HEK293 (cell line): ENCODE measurements at regions not wholly inside any gene's neighbourhood (a gene's known extent, or its start where the extent isn't known, plus 50 kb on each side); places are given as distances from the start of the nearest gene placed in this dataset.

Experiments
- CTCF ChIA-PET: fragments of 350-600 bp; formaldehyde crosslinking; extraction: SDS; loops from one replicate; lab custom pipeline; 2021; ENCODE audit warnings: antibody characterized with exemption; lab: Yijun Ruan, JAX
- POLR2A ChIA-PET: fragments of 300-600 bp; formaldehyde crosslinking; extraction: SDS; loops from one replicate; lab custom pipeline; 2020; ENCODE audit warnings: antibody characterized with exemption, inconsistent platforms; lab: Yijun Ruan, JAX
- H3K27ac ChIP-seq: fragments of 200-500 bp; sonication (Bioruptor generic); 2 replicates; pipeline ENCODE4 v1.5.1; 2014; ENCODE audit warnings: low read depth, low read length, control low read depth, inconsistent platforms; ENCODE audit errors: extremely low read depth
- H3K36me3 ChIP-seq, 2 experiments: fragments of 200-500 bp in 1 of 2; sonication (Bioruptor generic) in 1 of 2; 1 replicate in 1 of 2; 2 replicates in 1 of 2; pipeline ENCODE4 v1.5.1; 2014 to 2017; ENCODE audit warnings: inconsistent platforms in 2 of 2, low read length in 2 of 2; ENCODE audit not compliant: control insufficient read depth in 2 of 2, insufficient read depth in 1 of 2
- H3K4me1 ChIP-seq: fragments of 200-500 bp; sonication (Bioruptor generic); 2 replicates; pipeline ENCODE4 v1.5.1; 2014; ENCODE audit warnings: mild to moderate bottlenecking, low read length, inconsistent platforms; ENCODE audit not compliant: control insufficient read depth, insufficient read depth
- H3K4me3 ChIP-seq: 2 replicates; pipeline ENCODE4 v1.5.1; 2011; ENCODE audit warnings: low read depth, mild to moderate bottlenecking, control low read depth, low read length, moderate library complexity
- H3K9me3 ChIP-seq: fragments of 200-500 bp; sonication (Bioruptor generic); 2 replicates; pipeline ENCODE4 v1.5.1; 2014; ENCODE audit warnings: low read depth, low read length, inconsistent platforms; ENCODE audit not compliant: control insufficient read depth, insufficient read depth
- KLF9 ChIP-seq: fragments of 450-650 bp; formaldehyde crosslinking; IDR thresholded peaks from 2 replicates; pipeline ENCODE4 v1.5.1; 2016; ENCODE audit warnings: missing biosample characterization, missing genetic modification characterization, low read depth
- MZF1 ChIP-seq: fragments of 450-650 bp; formaldehyde crosslinking; IDR thresholded peaks from 2 replicates; pipeline ENCODE4 v1.5.1; 2017; ENCODE audit warnings: missing biosample characterization, missing genetic modification characterization, borderline replicate concordance
- SETDB1 ChIP-seq: IDR thresholded peaks from one replicate; pipeline ENCODE4 v1.6.1; 2017; ENCODE audit warnings: mild to moderate bottlenecking, low read length, moderate library complexity, mixed read lengths; ENCODE audit not compliant: insufficient read length
- WT1 ChIP-seq: fragments of 450-650 bp; formaldehyde crosslinking; IDR thresholded peaks from 2 replicates; pipeline ENCODE4 v1.5.1; 2016; ENCODE audit warnings: missing biosample characterization, missing genetic modification characterization
- ZBTB48 ChIP-seq: fragments of 450-650 bp; formaldehyde crosslinking; IDR thresholded peaks from 2 replicates; pipeline ENCODE4 v1.5.1; 2016; ENCODE audit warnings: missing biosample characterization, missing genetic modification characterization
- ZIC2 ChIP-seq: fragments of 450-650 bp; formaldehyde crosslinking; IDR thresholded peaks from 2 replicates; pipeline ENCODE4 v1.5.1; 2016; ENCODE audit warnings: missing biosample characterization, missing genetic modification characterization
- ZNF169 ChIP-seq: fragments of 450-650 bp; formaldehyde crosslinking; IDR thresholded peaks from 2 replicates; pipeline ENCODE4 v1.5.1; 2016; ENCODE audit warnings: missing biosample characterization, missing genetic modification characterization
- ZNF174 ChIP-seq: fragments of 450-650 bp; formaldehyde crosslinking; IDR thresholded peaks from 2 replicates; pipeline ENCODE4 v1.5.0; 2017; ENCODE audit warnings: missing biosample characterization, mild to moderate bottlenecking, missing genetic modification characterization
- ZNF221 ChIP-seq: fragments of 450-650 bp; formaldehyde crosslinking; IDR thresholded peaks from 2 replicates; pipeline ENCODE4 v1.5.1; 2017; ENCODE audit warnings: missing biosample characterization, missing genetic modification characterization, borderline replicate concordance
- ZNF335 ChIP-seq: fragments of 450-650 bp; formaldehyde crosslinking; conservative IDR thresholded peaks from 2 replicates; pipeline ENCODE4 v1.5.1; 2016; ENCODE audit warnings: missing biosample characterization, missing genetic modification characterization
- ZNF473 ChIP-seq: fragments of 450-650 bp; formaldehyde crosslinking; IDR thresholded peaks from 2 replicates; pipeline ENCODE4 v1.5.1; 2017; ENCODE audit warnings: missing biosample characterization, missing genetic modification characterization
- ZNF529 ChIP-seq: fragments of 450-650 bp; formaldehyde crosslinking; IDR thresholded peaks from 2 replicates; pipeline ENCODE4 v1.5.1; 2017; ENCODE audit warnings: missing genetic modification characterization, missing biosample characterization; ENCODE audit not compliant: insufficient replicate concordance
- ZNF530 ChIP-seq: fragments of 450-650 bp; formaldehyde crosslinking; IDR thresholded peaks from 2 replicates; pipeline ENCODE4 v1.5.1; 2016; ENCODE audit warnings: low read depth, missing biosample characterization, missing genetic modification characterization
- ZNF555 ChIP-seq: fragments of 450-650 bp; formaldehyde crosslinking; conservative IDR thresholded peaks from 2 replicates; pipeline ENCODE4 v1.5.1; 2017; ENCODE audit warnings: missing biosample characterization, mild to moderate bottlenecking, missing genetic modification characterization, inconsistent platforms
- ZNF664 ChIP-seq: fragments of 450-650 bp; formaldehyde crosslinking; IDR thresholded peaks from 2 replicates; pipeline ENCODE4 v1.5.1; 2016; ENCODE audit warnings: missing biosample characterization, missing genetic modification characterization
- ZNF701 ChIP-seq: fragments of 450-650 bp; formaldehyde crosslinking; IDR thresholded peaks from 2 replicates; pipeline ENCODE4 v1.5.1; 2016; ENCODE audit warnings: missing biosample characterization, missing genetic modification characterization
- ZNF768 ChIP-seq: fragments of 450-650 bp; formaldehyde crosslinking; IDR thresholded peaks from 2 replicates; pipeline ENCODE4 v1.5.1; 2018; ENCODE audit warnings: missing biosample characterization, mild to moderate bottlenecking, missing genetic modification characterization
- ZNF785 ChIP-seq: fragments of 450-650 bp; formaldehyde crosslinking; IDR thresholded peaks from 2 replicates; pipeline ENCODE4 v1.5.1; 2016; ENCODE audit warnings: missing biosample characterization, missing genetic modification characterization
- TF ChIP-seq, protein P1 (sequence below): fragments of 450-650 bp; formaldehyde crosslinking; IDR thresholded peaks from 2 replicates; pipeline ENCODE4 v1.5.0; 2017; ENCODE audit warnings: missing biosample characterization, missing genetic modification characterization, borderline replicate concordance
- TF ChIP-seq, protein P2 (sequence below): fragments of 450-650 bp; IDR thresholded peaks from 2 replicates; pipeline ENCODE4 v1.5.1; 2018; ENCODE audit warnings: missing biosample characterization, missing genetic modification characterization
- TF ChIP-seq, protein P3 (sequence below): fragments of 450-650 bp; formaldehyde crosslinking; IDR thresholded peaks from 2 replicates; pipeline ENCODE4 v1.5.1; 2016; ENCODE audit warnings: missing biosample characterization, missing genetic modification characterization, borderline replicate concordance

DNA sequence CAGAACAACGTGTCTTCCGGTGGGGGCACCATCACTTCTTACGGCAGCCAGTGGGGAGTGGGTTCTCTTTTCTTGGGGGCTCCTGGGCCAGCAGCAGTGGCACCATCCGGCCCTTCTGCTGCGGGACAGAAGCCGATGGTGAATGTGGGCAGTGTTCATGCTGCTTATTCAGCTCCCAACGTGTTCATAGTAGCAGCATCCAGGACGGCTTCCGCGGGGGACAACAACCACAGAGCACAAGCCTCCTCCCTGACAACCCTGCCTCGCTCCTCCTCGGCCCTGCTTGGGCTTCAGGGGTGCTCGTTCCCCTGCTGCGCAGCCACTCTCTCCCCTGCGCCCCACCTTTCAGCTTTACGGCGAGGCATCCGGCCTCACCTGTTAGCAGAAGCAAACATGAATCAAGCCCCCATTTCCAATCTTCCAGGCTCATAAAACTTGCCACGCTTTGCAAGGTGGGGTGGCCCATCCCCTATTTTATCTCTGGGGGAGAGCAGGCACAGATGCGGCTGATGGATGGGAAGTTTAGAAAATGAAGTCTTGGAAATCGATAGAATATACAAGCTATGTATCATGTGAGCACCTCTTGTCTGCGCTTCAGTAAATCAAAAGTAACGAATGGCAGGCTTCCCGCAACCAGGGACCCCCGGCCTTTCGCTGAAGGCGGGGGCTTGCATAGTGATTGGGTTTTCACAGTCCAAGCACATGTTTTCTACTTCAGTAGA, 191.8 kb upstream of the NECTIN1 start:
- ChIA-PET CTCF (no interaction called here), POLR2A (no interaction called here)
- Histone ChIP-seq H3K27ac (no peak overlapping the region), H3K36me3 (no peaks in the 10 kb centered on the region), H3K4me3 (no peak overlapping the region), H3K9me3 (no peaks in the 10 kb centered on the region), H3K4me1 (no peaks in the 10 kb centered on the region)
- TF ChIP-seq ZNF221 (tag by site-specific recombination): no peak
- TF ChIP-seq ZNF530 (tag by site-specific recombination): no peak
- TF ChIP-seq ZNF785 (tag by site-specific recombination): no peak
- TF ChIP-seq SETDB1: no peak
- TF ChIP-seq ZNF335 (tag by site-specific recombination): no peak
- no peak for TF ChIP-seq ZNF768 (tag by site-specific recombination)
- no peak for TF ChIP-seq ZNF174 (tag by site-specific recombination)
- no peak for TF ChIP-seq ZNF529 (tag by site-specific recombination)
- TF ChIP-seq ZBTB48 (tag by site-specific recombination): no peak
- no peak for TF ChIP-seq MZF1 (tag by site-specific recombination)
- no peak for TF ChIP-seq KLF9 (tag by site-specific recombination)
- TF ChIP-seq ZNF701: no peak

DNA sequence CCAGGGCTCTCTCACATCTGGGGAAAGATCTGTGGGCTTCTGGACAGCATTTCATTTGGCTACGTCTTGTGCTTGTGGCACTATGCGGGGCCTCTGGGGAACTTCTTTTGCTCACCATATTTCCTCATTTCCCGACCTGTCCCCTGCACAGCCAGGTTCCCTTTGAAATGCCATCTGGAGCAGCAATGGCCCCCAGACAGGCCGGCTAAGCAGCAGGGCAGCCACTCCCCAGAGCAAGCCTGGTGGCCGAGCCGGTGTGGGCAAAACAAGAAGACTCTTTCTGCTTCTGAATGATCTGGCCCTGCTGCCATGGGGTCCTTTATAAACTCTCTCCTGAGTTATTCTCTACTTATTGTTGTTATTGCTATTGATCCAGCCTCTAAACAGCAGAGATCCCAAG, 190.7 kb upstream of the NECTIN1 start:
- ChIA-PET POLR2A (no interaction called here), CTCF (no interaction called here)

More for the DNA sequence above, 190.7 kb upstream of the NECTIN1 start:
- Histone ChIP-seq H3K4me1 (no peaks in the 10 kb centered on the region), H3K27ac (no peak overlapping the region), H3K9me3 (no peaks in the 10 kb centered on the region), H3K4me3 (no peak overlapping the region), H3K36me3 (no peaks in the 10 kb centered on the region)
- TF ChIP-seq WT1 (tag by site-specific recombination) (no peak), ZIC2 (tag by site-specific recombination) (no peak), ZNF664 (tag by site-specific recombination) (no peak), ZNF555 (tag by site-specific recombination) (no peak), ZNF473 (tag by site-specific recombination) (no peak), ZNF169 (tag by site-specific recombination) (no peak)
- TF ChIP-seq, protein P1, sequence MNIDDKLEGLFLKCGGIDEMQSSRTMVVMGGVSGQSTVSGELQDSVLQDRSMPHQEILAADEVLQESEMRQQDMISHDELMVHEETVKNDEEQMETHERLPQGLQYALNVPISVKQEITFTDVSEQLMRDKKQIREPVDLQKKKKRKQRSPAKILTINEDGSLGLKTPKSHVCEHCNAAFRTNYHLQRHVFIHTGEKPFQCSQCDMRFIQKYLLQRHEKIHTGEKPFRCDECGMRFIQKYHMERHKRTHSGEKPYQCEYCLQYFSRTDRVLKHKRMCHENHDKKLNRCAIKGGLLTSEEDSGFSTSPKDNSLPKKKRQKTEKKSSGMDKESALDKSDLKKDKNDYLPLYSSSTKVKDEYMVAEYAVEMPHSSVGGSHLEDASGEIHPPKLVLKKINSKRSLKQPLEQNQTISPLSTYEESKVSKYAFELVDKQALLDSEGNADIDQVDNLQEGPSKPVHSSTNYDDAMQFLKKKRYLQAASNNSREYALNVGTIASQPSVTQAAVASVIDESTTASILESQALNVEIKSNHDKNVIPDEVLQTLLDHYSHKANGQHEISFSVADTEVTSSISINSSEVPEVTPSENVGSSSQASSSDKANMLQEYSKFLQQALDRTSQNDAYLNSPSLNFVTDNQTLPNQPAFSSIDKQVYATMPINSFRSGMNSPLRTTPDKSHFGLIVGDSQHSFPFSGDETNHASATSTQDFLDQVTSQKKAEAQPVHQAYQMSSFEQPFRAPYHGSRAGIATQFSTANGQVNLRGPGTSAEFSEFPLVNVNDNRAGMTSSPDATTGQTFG (tag by site-specific recombination): no peak
- TF ChIP-seq, protein P2, sequence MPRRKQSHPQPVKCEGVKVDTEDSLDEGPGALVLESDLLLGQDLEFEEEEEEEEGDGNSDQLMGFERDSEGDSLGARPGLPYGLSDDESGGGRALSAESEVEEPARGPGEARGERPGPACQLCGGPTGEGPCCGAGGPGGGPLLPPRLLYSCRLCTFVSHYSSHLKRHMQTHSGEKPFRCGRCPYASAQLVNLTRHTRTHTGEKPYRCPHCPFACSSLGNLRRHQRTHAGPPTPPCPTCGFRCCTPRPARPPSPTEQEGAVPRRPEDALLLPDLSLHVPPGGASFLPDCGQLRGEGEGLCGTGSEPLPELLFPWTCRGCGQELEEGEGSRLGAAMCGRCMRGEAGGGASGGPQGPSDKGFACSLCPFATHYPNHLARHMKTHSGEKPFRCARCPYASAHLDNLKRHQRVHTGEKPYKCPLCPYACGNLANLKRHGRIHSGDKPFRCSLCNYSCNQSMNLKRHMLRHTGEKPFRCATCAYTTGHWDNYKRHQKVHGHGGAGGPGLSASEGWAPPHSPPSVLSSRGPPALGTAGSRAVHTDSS (tag by site-specific recombination): no peak
- TF ChIP-seq, protein P3, sequence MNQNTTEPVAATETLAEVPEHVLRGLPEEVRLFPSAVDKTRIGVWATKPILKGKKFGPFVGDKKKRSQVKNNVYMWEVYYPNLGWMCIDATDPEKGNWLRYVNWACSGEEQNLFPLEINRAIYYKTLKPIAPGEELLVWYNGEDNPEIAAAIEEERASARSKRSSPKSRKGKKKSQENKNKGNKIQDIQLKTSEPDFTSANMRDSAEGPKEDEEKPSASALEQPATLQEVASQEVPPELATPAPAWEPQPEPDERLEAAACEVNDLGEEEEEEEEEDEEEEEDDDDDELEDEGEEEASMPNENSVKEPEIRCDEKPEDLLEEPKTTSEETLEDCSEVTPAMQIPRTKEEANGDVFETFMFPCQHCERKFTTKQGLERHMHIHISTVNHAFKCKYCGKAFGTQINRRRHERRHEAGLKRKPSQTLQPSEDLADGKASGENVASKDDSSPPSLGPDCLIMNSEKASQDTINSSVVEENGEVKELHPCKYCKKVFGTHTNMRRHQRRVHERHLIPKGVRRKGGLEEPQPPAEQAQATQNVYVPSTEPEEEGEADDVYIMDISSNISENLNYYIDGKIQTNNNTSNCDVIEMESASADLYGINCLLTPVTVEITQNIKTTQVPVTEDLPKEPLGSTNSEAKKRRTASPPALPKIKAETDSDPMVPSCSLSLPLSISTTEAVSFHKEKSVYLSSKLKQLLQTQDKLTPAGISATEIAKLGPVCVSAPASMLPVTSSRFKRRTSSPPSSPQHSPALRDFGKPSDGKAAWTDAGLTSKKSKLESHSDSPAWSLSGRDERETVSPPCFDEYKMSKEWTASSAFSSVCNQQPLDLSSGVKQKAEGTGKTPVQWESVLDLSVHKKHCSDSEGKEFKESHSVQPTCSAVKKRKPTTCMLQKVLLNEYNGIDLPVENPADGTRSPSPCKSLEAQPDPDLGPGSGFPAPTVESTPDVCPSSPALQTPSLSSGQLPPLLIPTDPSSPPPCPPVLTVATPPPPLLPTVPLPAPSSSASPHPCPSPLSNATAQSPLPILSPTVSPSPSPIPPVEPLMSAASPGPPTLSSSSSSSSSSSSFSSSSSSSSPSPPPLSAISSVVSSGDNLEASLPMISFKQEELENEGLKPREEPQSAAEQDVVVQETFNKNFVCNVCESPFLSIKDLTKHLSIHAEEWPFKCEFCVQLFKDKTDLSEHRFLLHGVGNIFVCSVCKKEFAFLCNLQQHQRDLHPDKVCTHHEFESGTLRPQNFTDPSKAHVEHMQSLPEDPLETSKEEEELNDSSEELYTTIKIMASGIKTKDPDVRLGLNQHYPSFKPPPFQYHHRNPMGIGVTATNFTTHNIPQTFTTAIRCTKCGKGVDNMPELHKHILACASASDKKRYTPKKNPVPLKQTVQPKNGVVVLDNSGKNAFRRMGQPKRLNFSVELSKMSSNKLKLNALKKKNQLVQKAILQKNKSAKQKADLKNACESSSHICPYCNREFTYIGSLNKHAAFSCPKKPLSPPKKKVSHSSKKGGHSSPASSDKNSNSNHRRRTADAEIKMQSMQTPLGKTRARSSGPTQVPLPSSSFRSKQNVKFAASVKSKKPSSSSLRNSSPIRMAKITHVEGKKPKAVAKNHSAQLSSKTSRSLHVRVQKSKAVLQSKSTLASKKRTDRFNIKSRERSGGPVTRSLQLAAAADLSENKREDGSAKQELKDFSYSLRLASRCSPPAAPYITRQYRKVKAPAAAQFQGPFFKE (tag by site-specific recombination): no peak
